B cell (primary cell): ENCODE measurements at regions not wholly inside any gene's neighbourhood (a gene's known extent, or its start where the extent isn't known, plus 50 kb on each side); places are given as distances from the start of the nearest gene placed in this dataset.

Experiments used
- ATAC-seq: fragments of 200-7000 bp; cut with Tn5 transposase; one replicate; pipeline ENCODE4 v1.10.0; 2021; ENCODE audit warnings: low read depth, mild to moderate bottlenecking, moderate number of reproducible peaks, moderate library complexity
- CTCF ChIA-PET: fragments of 350-600 bp; sonication (Branson Sonifier 250); formaldehyde crosslinking; loops from one replicate; lab custom pipeline; 2021; ENCODE audit warnings: antibody characterized with exemption, inconsistent platforms; lab: Charles Lee
- POLR2A ChIA-PET: fragments of 350-600 bp; sonication (Branson Sonifier 250); formaldehyde crosslinking; loops from one replicate; lab custom pipeline; 2021; ENCODE audit warnings: antibody characterized with exemption; lab: Charles Lee
- DNase-seq: peaks from one replicate; pipeline ENCODE4 v3.0.0; 2013
- H2AFZ ChIP-seq: 2 replicates; pipeline ENCODE4 v1.6.1; 2012; ENCODE audit warnings: mild to moderate bottlenecking, low read depth, low read length; ENCODE audit not compliant: insufficient read depth, poor library complexity, severe bottlenecking
- H3K27ac ChIP-seq, 2 donors: 1 replicate in 1 of 2; 2 replicates in 1 of 2; pipeline ENCODE4 v1.5.1; 2012 to 2013; ENCODE audit warnings: low read length in 2 of 2, mild to moderate bottlenecking in 2 of 2, moderate library complexity in 1 of 2
- H3K27me3 ChIP-seq, 4 experiments: fragments of 200-600 bp in 1 of 4; sonication (generic) in 1 of 4; replicated peaks in 1 of 4; 1 replicate in 2 of 4; 2 replicates in 2 of 4; pipeline versions ENCODE4 v1.6.1 to v1.7.0; 2013 to 2016; ENCODE audit warnings: low read length in 3 of 4, mild to moderate bottlenecking in 2 of 4, mixed read lengths in 1 of 4, moderate library complexity in 1 of 4; ENCODE audit not compliant: insufficient read depth in 4 of 4, control insufficient read depth in 3 of 4; ENCODE audit errors: control extremely low read depth in 1 of 4
- H3K36me3 ChIP-seq, 2 experiments: replicated peaks in 1 of 2; 1 replicate in 1 of 2; 2 replicates in 1 of 2; pipeline versions ENCODE4 v1.6.1 to v1.7.1; 2013; ENCODE audit warnings: low read length in 1 of 2; ENCODE audit not compliant: insufficient read depth in 2 of 2, control insufficient read depth in 1 of 2; ENCODE audit errors: control extremely low read depth in 1 of 2, extremely low read depth in 1 of 2
- H3K4me1 ChIP-seq, 2 donors: fragments of 200-600 bp in 1 of 2; sonication (generic) in 1 of 2; 1 replicate in 1 of 2; 2 replicates in 1 of 2; pipeline versions ENCODE4 v1.5.1 to v1.6.1; 2013 to 2017; ENCODE audit warnings: low read length in 2 of 2; ENCODE audit not compliant: control insufficient read depth in 2 of 2, insufficient read depth in 2 of 2
- H3K4me2 ChIP-seq: replicated peaks from 2 replicates; pipeline ENCODE3; 2012; ENCODE audit warnings: mild to moderate bottlenecking, low read depth, low read length; ENCODE audit not compliant: poor library complexity, severe bottlenecking
- H3K4me3 ChIP-seq, 5 experiments: fragments of 200-600 bp in 1 of 5; sonication (generic) in 1 of 5; 1 replicate in 3 of 5; 2 replicates in 2 of 5; pipeline versions ENCODE4 v1.5.1 to v1.7.0; 2011 to 2016; ENCODE audit warnings: low read length in 4 of 5, mild to moderate bottlenecking in 4 of 5, low read depth in 2 of 5, control low read depth in 1 of 5, moderate library complexity in 1 of 5; ENCODE audit not compliant: insufficient read depth in 1 of 5; ENCODE audit errors: control extremely low read depth in 1 of 5, extremely low read depth in 1 of 5
- H3K79me2 ChIP-seq: fragments of 200-600 bp; sonication (generic); one replicate; pipeline ENCODE4 v1.6.0; 2016; ENCODE audit warnings: low read length; ENCODE audit not compliant: control insufficient read depth, insufficient read depth
- H3K9ac ChIP-seq: fragments of 200-600 bp; sonication (generic); 2 replicates; pipeline ENCODE4 v1.6.1; 2017; ENCODE audit warnings: mild to moderate bottlenecking, low read length, moderate library complexity
- H3K9me3 ChIP-seq, 3 donors: one replicate each; pipeline versions ENCODE4 v1.6.1 to v1.7.1; 2013; ENCODE audit warnings: low read length in 2 of 3; ENCODE audit not compliant: control insufficient read depth in 2 of 3, insufficient read depth in 1 of 3; ENCODE audit errors: control extremely low read depth in 1 of 3
- H4K20me1 ChIP-seq: 2 replicates; pipeline ENCODE4 v1.6.0; 2012; ENCODE audit warnings: mild to moderate bottlenecking, low read length; ENCODE audit not compliant: insufficient read depth, control insufficient read depth, poor library complexity, severe bottlenecking
- H3K27ac Mint-ChIP-seq: one replicate; pipeline ENCODE4 v1.8.0; 2021; ENCODE audit warnings: mixed read lengths
- H3K27me3 Mint-ChIP-seq: one replicate; pipeline ENCODE4 v1.8.0; 2021; ENCODE audit warnings: mixed read lengths
- H3K4me1 Mint-ChIP-seq: one replicate; pipeline ENCODE4 v1.8.0; 2021; ENCODE audit warnings: mixed read lengths
- H3K4me3 Mint-ChIP-seq: one replicate; pipeline ENCODE4 v1.8.0; 2021; ENCODE audit warnings: mixed read lengths
- H3K9me3 Mint-ChIP-seq: one replicate; pipeline ENCODE4 v1.8.0; 2022; ENCODE audit warnings: mixed read lengths; ENCODE audit not compliant: insufficient read depth
- CTCF ChIP-seq: fragments of 200-600 bp; IDR thresholded peaks from one replicate; pipeline ENCODE4 v1.8.0; 2022; ENCODE audit warnings: antibody characterized with exemption, mild to moderate bottlenecking
- EZH2 ChIP-seq: IDR thresholded peaks from 2 replicates; pipeline ENCODE4 v1.6.1; 2012; ENCODE audit warnings: borderline replicate concordance, low read depth, mild to moderate bottlenecking, moderate library complexity, low read length; ENCODE audit not compliant: insufficient read depth, poor library complexity, severe bottlenecking
- WGBS: methylation state at CpG from one replicate; pipeline ENCODE4 v1.1.5; 2013; ENCODE audit warnings: missing lambda C conversion rate; ENCODE audit not compliant: insufficient coverage; 5-methylcytosine and 5-hydroxymethylcytosine counted together
- intact Hi-C: fragments of 100-400 bp; cut with micrococcal nuclease; formaldehyde crosslinking; loops from one replicate; pipeline ENCODE4 v1.10.0; 2022

DNA sequence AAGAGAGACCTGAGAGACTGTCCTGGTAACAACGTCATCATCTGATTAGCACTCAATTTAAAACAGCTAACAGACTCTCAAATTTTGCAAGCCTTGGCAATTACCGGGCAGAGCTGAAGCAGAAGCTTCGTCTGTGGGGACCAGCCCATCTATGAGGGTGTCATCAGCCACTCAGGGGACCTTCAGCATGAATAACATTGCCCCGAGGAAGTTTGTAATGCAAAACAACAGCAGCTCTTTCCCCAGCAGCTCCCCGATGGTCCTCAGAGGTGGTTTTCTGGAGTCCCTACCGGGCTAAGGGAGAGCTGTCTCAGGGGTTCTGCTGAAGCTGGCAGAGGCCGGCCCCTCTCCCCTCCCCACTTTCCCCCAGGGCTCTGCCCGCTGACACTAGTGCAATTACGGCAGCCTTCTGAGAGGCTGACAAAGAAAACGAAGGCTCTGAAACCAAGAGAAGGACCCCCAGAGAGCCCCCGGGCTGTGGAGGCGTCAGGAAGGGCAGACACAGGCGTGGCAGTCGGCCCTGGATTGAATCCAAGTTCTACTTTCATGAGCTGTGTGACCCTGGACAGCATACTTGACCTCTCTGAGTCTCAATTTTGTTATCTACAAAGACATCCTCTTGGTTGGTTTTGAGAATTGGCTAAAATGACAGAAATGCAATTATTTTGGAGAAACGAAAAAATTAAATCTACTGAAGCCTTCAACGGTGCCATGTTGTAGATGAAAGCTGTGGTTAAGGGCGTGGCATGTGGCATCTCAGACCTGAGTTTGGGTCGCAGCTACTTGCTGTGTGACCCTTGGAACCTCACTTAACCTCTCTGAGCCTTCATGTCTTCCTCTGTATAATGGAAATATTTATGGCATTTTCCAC is 102.1 kb upstream of the TLE3 start:
- no peaks in the 10 kb centered on the region for H3K9me3 Mint-ChIP-seq
- Histone ChIP-seq H3K4me1 (peaks cover 33 to 57% of the 10 kb centered on the region in 2 donors), H3K9ac (no peak overlapping the region), H4K20me1 (no peaks in the 10 kb centered on the region), H3K4me2 (peak overlapping the region; percentile 5), H3K9me3 (no peaks in the 10 kb centered on the region), H2AFZ (no peak overlapping the region), H3K27ac (no peak overlapping the region), H3K27me3 (peaks cover 0 to 10% (median 4%) of the 10 kb centered on the region in 4 experiments), H3K79me2 (no peaks in the 10 kb centered on the region), H3K4me3 (no peak overlapping the region), H3K36me3 (no peaks in the 10 kb centered on the region)
- H3K27me3 Mint-ChIP-seq, result peaks cover 23% of the 10 kb centered on the region
- H3K27ac Mint-ChIP-seq, result peak overlapping the region; percentile 57
- CTCF ChIA-PET, result interaction anchor here (0.7 to 1.4 kb wide), 4 partner anchors 9 to 288 kb away, joined by 3 to 4 read pairs (median 3); no protein-coding TSS in a partner anchor
- intact Hi-C loops, result loop anchor here (1.0 to 5.0 kb wide), 4 partner anchors 43 to 288 kb away; no protein-coding TSS in a partner anchor
- H3K4me3 Mint-ChIP-seq, result peak overlapping the region; percentile 35
- peaks cover 53% of the 10 kb centered on the region for H3K4me1 Mint-ChIP-seq
- peak; percentile 26 for ATAC-seq
- 70% methylated on average over 17 of the region's 18 CpGs for WGBS
- peak; percentile 55 for DNase-seq
- TF ChIP-seq EZH2 (no peak), CTCF (no peak)
- POLR2A ChIA-PET, result interaction anchor here (0.6 to 1.3 kb wide), 6 partner anchors 64 to 761 kb away, joined by 3 to 4 read pairs (median 3); partner anchors contain the start of gene TLE3

DNA sequence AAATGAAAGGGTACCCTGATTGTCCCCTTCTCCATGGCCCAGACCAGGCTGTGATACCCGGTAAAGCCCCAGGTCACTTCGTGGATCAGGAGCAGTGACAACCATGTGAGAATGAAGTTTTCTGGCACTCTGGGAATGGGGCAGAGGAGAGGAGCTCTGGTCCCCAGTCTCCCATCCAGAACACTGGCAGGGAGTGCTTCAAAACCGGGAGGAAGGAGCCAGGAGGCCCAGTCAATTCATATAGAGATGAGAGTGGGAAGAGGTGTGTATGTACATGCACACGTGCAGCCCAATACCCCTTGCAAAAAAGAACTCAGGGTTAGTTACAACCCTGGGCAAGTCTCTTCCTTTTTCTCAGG is 101.4 kb upstream of the TLE3 start:
- no peak overlapping the region for H3K9ac ChIP-seq
- peak overlapping the region; percentile 57 for H3K27ac Mint-ChIP-seq
- no peaks in the 10 kb centered on the region for H4K20me1 ChIP-seq
- no peak overlapping the region for H2AFZ ChIP-seq
- no peaks in the 10 kb centered on the region for H3K36me3 ChIP-seq
- 65% methylated on average over 2 of the region's 4 CpGs for WGBS
- H3K4me1 ChIP-seq, result peaks cover 33 to 57% of the 10 kb centered on the region in 2 donors
- H3K4me1 Mint-ChIP-seq, result peaks cover 53% of the 10 kb centered on the region
- peaks cover 26% of the 10 kb centered on the region for H3K27me3 Mint-ChIP-seq
- H3K79me2 ChIP-seq, result no peaks in the 10 kb centered on the region
- H3K9me3 Mint-ChIP-seq, result no peaks in the 10 kb centered on the region
- no peaks in the 10 kb centered on the region for H3K9me3 ChIP-seq
- TF ChIP-seq EZH2 (no peak), CTCF (no peak)
- DNase-seq (no peak), ATAC-seq (no peak)
- CTCF ChIA-PET, result interaction anchor here (0.9 to 1.4 kb wide), 3 partner anchors 60 to 288 kb away, joined by 3 to 4 read pairs (median 3); no protein-coding TSS in a partner anchor
- POLR2A ChIA-PET, result interaction anchor here (0.6 to 1.3 kb wide), 4 partner anchors 64 to 104 kb away, joined by 3 to 4 read pairs (median 3); partner anchors contain the start of gene TLE3
- peak overlapping the region; percentile 10 for H3K4me2 ChIP-seq
- peak overlapping the region; percentile 35 for H3K4me3 Mint-ChIP-seq
- no peak overlapping the region for H3K27ac ChIP-seq
- H3K27me3 ChIP-seq, result peaks cover 0 to 10% (median 5%) of the 10 kb centered on the region in 4 experiments
- intact Hi-C loops, result loop anchor here (1.0 to 5.0 kb wide), 4 partner anchors 43 to 288 kb away; no protein-coding TSS in a partner anchor
- H3K4me3 ChIP-seq, result no peak overlapping the region
